GM18858 (cell line): ENCODE measurements at regions not wholly inside any gene's neighbourhood (a gene's known extent, or its start where the extent isn't known, plus 50 kb on each side); places are given as distances from the start of the nearest gene placed in this dataset.

Experiments
- ATAC-seq: cut with Tn5 transposase; IDR thresholded peaks from one replicate; pipeline ENCODE4 v1.9.1; 2021; ENCODE audit not compliant: unreplicated experiment

- ATAC-seq: no peak
These were observed 457.8 kb upstream of the ZNF385D start for GRCh38 chr3:22208844-22209243.

- ATAC-seq: no peak
These were observed 458.6 kb upstream of the ZNF385D start for GRCh38 chr3:22209578-22209977.

GRCh38 chr3:22210693-22211092 is 459.7 kb upstream of the ZNF385D start:
- ATAC-seq: no peak

- no peak for ATAC-seq
These were observed 465.6 kb upstream of the ZNF385D start for GRCh38 chr3:22216601-22217000.

- no peak for ATAC-seq
These were observed 474.2 kb upstream of the ZNF385D start for GRCh38 chr3:22225161-22225560.

- ATAC-seq: no peak
These were observed 477.7 kb upstream of the ZNF385D start for GRCh38 chr3:22228705-22229104.

- no peak for ATAC-seq
These were observed 480.1 kb upstream of the ZNF385D start for GRCh38 chr3:22231061-22231460.

GRCh38 chr3:22236490-22237270 is 485.7 kb upstream of the ZNF385D start:
- ATAC-seq: peak; percentile 85

GRCh38 chr3:22239011-22239410 is 488.0 kb upstream of the ZNF385D start:
- ATAC-seq: no peak

- ATAC-seq: no peak
These were observed 490.1 kb upstream of the ZNF385D start for GRCh38 chr3:22241110-22241509.

- ATAC-seq: no peak
These were observed 493.9 kb upstream of the ZNF385D start for GRCh38 chr3:22244761-22245521.

- no peak for ATAC-seq
These were observed 495.0 kb upstream of the ZNF385D start for GRCh38 chr3:22245811-22246583.

- no peak for ATAC-seq
These were observed 498.6 kb upstream of the ZNF385D start for GRCh38 chr3:22249658-22250057.

- no peak for ATAC-seq
These were observed 506.2 kb upstream of the ZNF385D start for GRCh38 chr3:22257252-22257651.

GRCh38 chr3:22262386-22262785 is 511.4 kb upstream of the ZNF385D start:
- no peak for ATAC-seq

GRCh38 chr3:22263042-22263441 is 512.0 kb upstream of the ZNF385D start:
- ATAC-seq: no peak

GRCh38 chr3:22265403-22265802 is 514.4 kb upstream of the ZNF385D start:
- no peak for ATAC-seq

- ATAC-seq: no peak
These were observed 518.8 kb upstream of the ZNF385D start for GRCh38 chr3:22269831-22270230.

- ATAC-seq: no peak
These were observed 525.3 kb upstream of the ZNF385D start for GRCh38 chr3:22276351-22276750.

- ATAC-seq: no peak
These were observed 533.5 kb upstream of the ZNF385D start for GRCh38 chr3:22284559-22284958.

GRCh38 chr3:22288756-22289155 is 537.7 kb upstream of the ZNF385D start:
- ATAC-seq: no peak

- no peak for ATAC-seq
These were observed 541.7 kb upstream of the ZNF385D start for GRCh38 chr3:22292681-22293080.
